NCI-H1105 (cell line): ENCODE measurements at regions not wholly inside any gene's neighbourhood (a gene's known extent, or its start where the extent isn't known, plus 50 kb on each side); places are given as distances from the start of the nearest gene placed in this dataset.

ENCODE experiments used
- DNase-seq: peaks from one replicate; lab custom pipeline; 2025; lab: John Stamatoyannopoulos, UW

GRCh38 chr15:31871166-31871886, 159.0 kb upstream of the CHRNA7 start:
- no peak for DNase-seq

GRCh38 chr15:31871887-31872281, 158.4 kb upstream of the CHRNA7 start:
- no peak for DNase-seq

- no peak for DNase-seq
Measured at GRCh38 chr15:31887246-31887645, 143.1 kb upstream of the CHRNA7 start.

GRCh38 chr15:31892513-31892912, 137.8 kb upstream of the CHRNA7 start:
- no peak for DNase-seq

GRCh38 chr15:31893780-31894179, 136.5 kb upstream of the CHRNA7 start:
- no peak for DNase-seq

- DNase-seq: no peak
Measured at GRCh38 chr15:31897746-31898145, 132.6 kb upstream of the CHRNA7 start.

GRCh38 chr15:31901501-31901900, 128.8 kb upstream of the CHRNA7 start:
- DNase-seq: no peak

GRCh38 chr15:31905054-31905453, 125.3 kb upstream of the CHRNA7 start:
- no peak for DNase-seq

- DNase-seq: no peak
Measured at GRCh38 chr15:31925541-31925940, 104.8 kb upstream of the CHRNA7 start.

GRCh38 chr15:31930967-31931366, 99.3 kb upstream of the CHRNA7 start:
- no peak for DNase-seq

GRCh38 chr15:31932576-31932975, 97.7 kb upstream of the CHRNA7 start:
- no peak for DNase-seq

GRCh38 chr15:31934821-31935220, 95.5 kb upstream of the CHRNA7 start:
- no peak for DNase-seq

GRCh38 chr15:31953478-31953877, 76.8 kb upstream of the CHRNA7 start:
- no peak for DNase-seq

- DNase-seq: no peak
Measured at GRCh38 chr15:31954374-31955172, 75.7 kb upstream of the CHRNA7 start.

GRCh38 chr15:31955734-31956133, 74.6 kb upstream of the CHRNA7 start:
- DNase-seq: no peak

- no peak for DNase-seq
Measured at GRCh38 chr15:31957581-31957980, 72.7 kb upstream of the CHRNA7 start.

- DNase-seq: no peak
Measured at GRCh38 chr15:31964586-31965307, 65.6 kb upstream of the CHRNA7 start.

GRCh38 chr15:31970007-31970406, 60.3 kb upstream of the CHRNA7 start:
- no peak for DNase-seq

GRCh38 chr15:31973197-31973596, 57.1 kb upstream of the CHRNA7 start:
- DNase-seq: no peak

- no peak for DNase-seq
Measured at GRCh38 chr15:31974154-31974794, 56.0 kb upstream of the CHRNA7 start.

GRCh38 chr15:31974855-31975829, 55.2 kb upstream of the CHRNA7 start:
- DNase-seq: peak; percentile 25
